Endothelial cell of umbilical vein (primary cell): ENCODE measurements at regions not wholly inside any gene's neighbourhood (a gene's known extent, or its start where the extent isn't known, plus 50 kb on each side); places are given as distances from the start of the nearest gene placed in this dataset.

ENCODE experiments used
- BruUV-seq: library from RNA; stranded (reverse); fragments of 400-500 nt; replicated peaks from 2 replicates; lab custom pipeline; 2021; lab: Mats Ljungman, UMichigan
- CTCF ChIA-PET: fragments of 300-600, 350-600 bp; sonication (Branson Sonifier 250); formaldehyde crosslinking; loops from one replicate; lab custom pipeline; 2021; ENCODE audit warnings: antibody characterized with exemption, inconsistent platforms; lab: Charles Lee
- POLR2A ChIA-PET: fragments of 300-600, 350-600 bp; sonication (Branson Sonifier 250); formaldehyde crosslinking; loops from one replicate; lab custom pipeline; 2021; ENCODE audit warnings: antibody characterized with exemption, inconsistent platforms; lab: Charles Lee
- DNase-seq: peaks from one replicate; pipeline ENCODE4 v3.0.0-alpha.2; 2011; ENCODE audit warnings: low read depth, low spot score
- FAIRE-seq: peaks from 2 replicates; lab custom pipeline; 2011; peaks lifted over from hg19 to GRCh38; lab: Jason Lieb, UNC
- H2AFZ ChIP-seq: 2 replicates; pipeline ENCODE4 v1.6.0; 2012; ENCODE audit warnings: low read depth, low read length, control low read depth, inconsistent platforms
- H3K27ac ChIP-seq: 2 replicates; pipeline ENCODE4 v1.5.1; 2011; ENCODE audit warnings: low read depth, mild to moderate bottlenecking, control low read depth, low read length, moderate library complexity; ENCODE audit not compliant: insufficient read depth
- H3K27me3 ChIP-seq, 2 experiments: 2 replicates each; pipeline versions ENCODE4 v1.6.0 to v1.6.1; 2011; ENCODE audit warnings: low read length in 2 of 2, mixed read lengths in 1 of 2; ENCODE audit not compliant: control insufficient read depth in 2 of 2, insufficient read depth in 2 of 2
- H3K36me3 ChIP-seq, 2 experiments: 2 replicates in 1 of 2; 3 replicates in 1 of 2; pipeline ENCODE4 v1.5.1; 2011; ENCODE audit warnings: low read length in 2 of 2, mild to moderate bottlenecking in 1 of 2, moderate library complexity in 1 of 2; ENCODE audit not compliant: control insufficient read depth in 2 of 2, insufficient read depth in 2 of 2; ENCODE audit errors: extremely low read depth in 1 of 2
- H3K4me1 ChIP-seq: 3 replicates; pipeline ENCODE4 v1.5.1; 2011; ENCODE audit warnings: mild to moderate bottlenecking, low read length; ENCODE audit not compliant: control insufficient read depth, insufficient read depth; ENCODE audit errors: extremely low read depth
- H3K4me2 ChIP-seq: 2 replicates; pipeline ENCODE4 v1.6.1; 2011; ENCODE audit warnings: low read length, control low read depth, mixed read lengths; ENCODE audit not compliant: insufficient read depth
- H3K4me3 ChIP-seq, 3 experiments: fragments of 200-600 bp in 1 of 3; sonication (generic), shearing (Covaris generic) in 1 of 3; replicated peaks in 1 of 3; 2 replicates each; pipeline ENCODE4 v1.5.1; 2011 to 2016; ENCODE audit warnings: control low read depth in 3 of 3, low read length in 3 of 3, mild to moderate bottlenecking in 2 of 3, inconsistent platforms in 1 of 3, low read depth in 1 of 3, moderate library complexity in 1 of 3; ENCODE audit not compliant: insufficient read depth in 1 of 3
- H3K79me2 ChIP-seq: 2 replicates; pipeline ENCODE4 v1.6.0; 2012; ENCODE audit warnings: low read length, inconsistent platforms; ENCODE audit not compliant: control insufficient read depth, insufficient read depth
- H3K9ac ChIP-seq: replicated peaks from 2 replicates; pipeline ENCODE3; 2011; ENCODE audit warnings: low read length, control low read depth; ENCODE audit not compliant: insufficient read depth; ENCODE audit errors: extremely low read depth
- H3K9me1 ChIP-seq: replicated peaks from 3 replicates; pipeline ENCODE4 v1.6.0; 2011; ENCODE audit warnings: mild to moderate bottlenecking, low read length; ENCODE audit not compliant: control insufficient read depth, insufficient read depth; ENCODE audit errors: extremely low read depth
- H3K9me3 ChIP-seq: replicated peaks from 2 replicates; pipeline ENCODE4 v1.5.1; 2012; ENCODE audit warnings: low read length, inconsistent platforms; ENCODE audit not compliant: control insufficient read depth, insufficient read depth
- H4K20me1 ChIP-seq: replicated peaks from 2 replicates; pipeline ENCODE3; 2011; ENCODE audit warnings: mild to moderate bottlenecking, low read length; ENCODE audit not compliant: control insufficient read depth, insufficient read depth; ENCODE audit errors: extremely low read depth
- EZH2 ChIP-seq: IDR thresholded peaks from 2 replicates; pipeline ENCODE4 v1.6.1; 2012; ENCODE audit warnings: borderline replicate concordance, low read depth, mild to moderate bottlenecking, moderate library complexity, low read length, inconsistent platforms; ENCODE audit not compliant: severe bottlenecking
- FOS ChIP-seq: IDR thresholded peaks from 2 replicates; pipeline ENCODE4 v1.6.1; 2011; ENCODE audit warnings: mild to moderate bottlenecking, low read length, moderate library complexity, borderline replicate concordance; ENCODE audit not compliant: insufficient read depth
- GATA2 ChIP-seq: IDR thresholded peaks from 2 replicates; pipeline ENCODE4 v1.7.0; 2011; ENCODE audit warnings: low read depth, mild to moderate bottlenecking, moderate library complexity, mixed read lengths, low read length; ENCODE audit not compliant: insufficient read length, insufficient read depth
- JUN ChIP-seq: IDR thresholded peaks from 2 replicates; pipeline ENCODE4 v1.6.1; 2011; ENCODE audit warnings: borderline replicate concordance, low read depth; ENCODE audit not compliant: insufficient read length, insufficient read depth
- MYC ChIP-seq: IDR thresholded peaks from one replicate; pipeline ENCODE4 v1.6.1; 2011; ENCODE audit warnings: mild to moderate bottlenecking, low read depth, low read length
- POLR2A ChIP-seq: IDR thresholded peaks from 2 replicates; pipeline ENCODE4 v1.6.1; 2012; ENCODE audit warnings: low read depth, mild to moderate bottlenecking, control low read depth, low read length
- POLR2AphosphoS5 ChIP-seq: IDR thresholded peaks from 2 replicates; pipeline ENCODE4 v1.6.1; 2012; ENCODE audit warnings: low read depth, mild to moderate bottlenecking, control low read depth, low read length, moderate library complexity; ENCODE audit not compliant: insufficient read depth
- dilution Hi-C: fragments of 300-500 bp; cut with MboI; formaldehyde crosslinking; loops from one replicate; pipeline ENCODE4 v1.15.0; 2019; ENCODE audit warnings: low sequenced_read_pairs; ENCODE audit not compliant: extremely low pct_ligation_motif_present
- intact Hi-C: fragments of 100-400 bp; cut with micrococcal nuclease; formaldehyde crosslinking; loops from one replicate; pipeline ENCODE4 v1.10.0; 2022
- TF ChIP-seq, protein P1 (sequence below): IDR thresholded peaks from 2 replicates; pipeline ENCODE4 v1.6.1; 2011; ENCODE audit not compliant: insufficient read depth, insufficient read length
- TF ChIP-seq, protein P2 (sequence below), 2 donors: IDR thresholded peaks; 1 replicate in 1 of 2; 2 replicates in 1 of 2; pipeline ENCODE4 v1.5.1; 2011; ENCODE audit warnings: low read length in 2 of 2, mild to moderate bottlenecking in 2 of 2, moderate library complexity in 2 of 2, control low read depth in 1 of 2, inconsistent platforms in 1 of 2, low read depth in 1 of 2; ENCODE audit not compliant: insufficient read depth in 1 of 2; ENCODE audit errors: extremely low read depth in 1 of 2

- Histone ChIP-seq H3K27me3 (peaks cover 8 to 14% of the 10 kb centered on the region in 2 experiments), H2AFZ (no peak overlapping the region), H3K27ac (no peak overlapping the region), H3K9me3 (no peaks in the 10 kb centered on the region), H3K9ac (no peak overlapping the region), H3K4me2 (no peak overlapping the region), H3K36me3 (no peaks in the 10 kb centered on the region), H4K20me1 (no peaks in the 10 kb centered on the region), H3K79me2 (no peaks in the 10 kb centered on the region), H3K9me1 (no peaks in the 10 kb centered on the region), H3K4me3 (no peak overlapping the region), H3K4me1 (no peaks in the 10 kb centered on the region)
- POLR2A ChIA-PET, result no interaction called here
- TF ChIP-seq POLR2A (no peak), JUN (no peak)
- CTCF ChIA-PET, result interaction anchor here (1.1 kb wide), 1 partner anchor 11 kb away, joined by 3 read pairs; no protein-coding TSS in a partner anchor
- dilution Hi-C loops, result no loop called here
- DNase-seq (no peak), FAIRE-seq (no peak)
- no TSS peak for BruUV-seq
- intact Hi-C loops, result no loop called here
Measured at GRCh38 chr11:87444993-87445392, 407.3 kb downstream of the TMEM135 start.

DNA sequence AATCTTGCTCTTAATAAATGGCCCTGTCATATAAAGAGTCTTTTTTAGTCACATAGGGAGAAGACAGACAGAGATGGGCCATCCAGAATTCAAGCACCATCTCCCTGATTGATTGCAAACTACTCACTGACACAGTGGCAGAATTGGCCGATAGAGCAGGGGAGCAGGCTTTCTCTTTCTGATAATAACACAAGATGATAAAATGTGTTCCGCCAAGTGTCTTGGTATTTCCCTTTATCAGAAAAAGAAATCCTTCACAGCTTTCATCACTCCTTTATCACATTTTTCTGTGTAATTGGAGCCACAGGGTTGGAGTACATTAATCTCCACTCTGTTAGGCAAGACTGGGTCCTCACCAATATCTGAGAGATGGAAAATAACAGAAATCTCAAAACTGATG is 406.0 kb downstream of the TMEM135 start:
- TF ChIP-seq MYC (no peak), GATA2 (no peak), JUN (no peak), POLR2A (no peak), FOS (no peak), EZH2 (no peak), POLR2AphosphoS5 (no peak)
- TF ChIP-seq, protein P1, sequence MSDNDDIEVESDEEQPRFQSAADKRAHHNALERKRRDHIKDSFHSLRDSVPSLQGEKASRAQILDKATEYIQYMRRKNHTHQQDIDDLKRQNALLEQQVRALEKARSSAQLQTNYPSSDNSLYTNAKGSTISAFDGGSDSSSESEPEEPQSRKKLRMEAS, result no peak
- TF ChIP-seq, protein P2, sequence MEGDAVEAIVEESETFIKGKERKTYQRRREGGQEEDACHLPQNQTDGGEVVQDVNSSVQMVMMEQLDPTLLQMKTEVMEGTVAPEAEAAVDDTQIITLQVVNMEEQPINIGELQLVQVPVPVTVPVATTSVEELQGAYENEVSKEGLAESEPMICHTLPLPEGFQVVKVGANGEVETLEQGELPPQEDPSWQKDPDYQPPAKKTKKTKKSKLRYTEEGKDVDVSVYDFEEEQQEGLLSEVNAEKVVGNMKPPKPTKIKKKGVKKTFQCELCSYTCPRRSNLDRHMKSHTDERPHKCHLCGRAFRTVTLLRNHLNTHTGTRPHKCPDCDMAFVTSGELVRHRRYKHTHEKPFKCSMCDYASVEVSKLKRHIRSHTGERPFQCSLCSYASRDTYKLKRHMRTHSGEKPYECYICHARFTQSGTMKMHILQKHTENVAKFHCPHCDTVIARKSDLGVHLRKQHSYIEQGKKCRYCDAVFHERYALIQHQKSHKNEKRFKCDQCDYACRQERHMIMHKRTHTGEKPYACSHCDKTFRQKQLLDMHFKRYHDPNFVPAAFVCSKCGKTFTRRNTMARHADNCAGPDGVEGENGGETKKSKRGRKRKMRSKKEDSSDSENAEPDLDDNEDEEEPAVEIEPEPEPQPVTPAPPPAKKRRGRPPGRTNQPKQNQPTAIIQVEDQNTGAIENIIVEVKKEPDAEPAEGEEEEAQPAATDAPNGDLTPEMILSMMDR (IDR thresholded peaks at IDR 0.05; ENCODE audit: extremely low read depth in 1 of 2, insufficient read depth in 1 of 2, low read depth in 1 of 2, low read length in 2 of 2), result no peak
- peaks cover 7 to 14% of the 10 kb centered on the region in 2 experiments for H3K27me3 ChIP-seq
- ChIA-PET POLR2A (no interaction called here), CTCF (no interaction called here)
- FAIRE-seq (no peak), DNase-seq (no peak)
- no peaks in the 10 kb centered on the region for H3K79me2 ChIP-seq
- no peaks in the 10 kb centered on the region for H3K4me1 ChIP-seq
- intact Hi-C loops (no loop called here), dilution Hi-C loops (no loop called here)
- H3K9me3 ChIP-seq, result no peaks in the 10 kb centered on the region
- H2AFZ ChIP-seq, result no peak overlapping the region
- H4K20me1 ChIP-seq, result no peaks in the 10 kb centered on the region
- H3K4me2 ChIP-seq, result no peak overlapping the region
- H3K27ac ChIP-seq, result no peak overlapping the region
- BruUV-seq, result no TSS peak
- H3K9me1 ChIP-seq, result no peaks in the 10 kb centered on the region
- no peak overlapping the region for H3K4me3 ChIP-seq
- H3K36me3 ChIP-seq, result no peaks in the 10 kb centered on the region
- H3K9ac ChIP-seq, result no peak overlapping the region
